AG09309 (cell line): ENCODE measurements at regions not wholly inside any gene's neighbourhood (a gene's known extent, or its start where the extent isn't known, plus 50 kb on each side); places are given as distances from the start of the nearest gene placed in this dataset.

Source experiments
- DNase-seq: peaks from one replicate; pipeline ENCODE4 v3.0.0-alpha.2; 2010; ENCODE audit warnings: low read depth
- H3K4me3 ChIP-seq: 2 replicates; pipeline ENCODE4 v1.5.1; 2011; ENCODE audit warnings: mild to moderate bottlenecking, low read depth, low read length, moderate library complexity; ENCODE audit not compliant: control insufficient read depth
- CTCF ChIP-seq: IDR thresholded peaks from 2 replicates; pipeline ENCODE4 v1.5.1; 2011; ENCODE audit warnings: mild to moderate bottlenecking, low read depth, low read length, inconsistent platforms; ENCODE audit not compliant: insufficient read depth, control insufficient read depth; ENCODE audit errors: missing control alignments

- no peak for TF ChIP-seq CTCF
- no peak for DNase-seq
- no peak overlapping the region for H3K4me3 ChIP-seq
Observed at GRCh38 chr5:155307229-155307628, 293.7 kb downstream of the KIF4B start.

GRCh38 chr5:155308289-155308688 lies 294.7 kb downstream of the KIF4B start:
- DNase-seq = no peak
- TF ChIP-seq CTCF = no peak
- H3K4me3 ChIP-seq = no peak overlapping the region

- TF ChIP-seq CTCF = no peak
- H3K4me3 ChIP-seq = no peak overlapping the region
Observed at GRCh38 chr5:155309021-155309746, 295.6 kb downstream of the KIF4B start.

GRCh38 chr5:155311721-155312120 lies 298.2 kb downstream of the KIF4B start:
- no peak for TF ChIP-seq CTCF
- H3K4me3 ChIP-seq = no peak overlapping the region
- no peak for DNase-seq

More at GRCh38 chr5:155309021-155309746, 295.6 kb downstream of the KIF4B start:
- no peak for DNase-seq

- TF ChIP-seq CTCF = no peak
Observed at GRCh38 chr5:155313518-155313917, 300.0 kb downstream of the KIF4B start.

GRCh38 chr5:155316070-155316714 lies 302.6 kb downstream of the KIF4B start:
- no peak for TF ChIP-seq CTCF
- H3K4me3 ChIP-seq = no peak overlapping the region
- no peak for DNase-seq

More at GRCh38 chr5:155313518-155313917, 300.0 kb downstream of the KIF4B start:
- no peak for DNase-seq
- H3K4me3 ChIP-seq = no peak overlapping the region
